ENCODE measurements at regions not wholly inside any gene's neighbourhood (a gene's known extent, or its start where the extent isn't known, plus 50 kb on each side); places are given as distances from the start of the nearest gene placed in this dataset.

- TF ChIP-seq CTCF (conservative IDR thresholded peaks at IDR 0.05), result no peak
- TF ChIP-seq EZH2 (IDR thresholded peaks at IDR 0.05; ENCODE audit: low read depth), result no peak
Observed at GRCh38 chr3:187850258-187850921, 105.1 kb upstream of the BCL6 start.

All from PC-9 (cell line).